HepG2 (cell line): ENCODE measurements at regions not wholly inside any gene's neighbourhood (a gene's known extent, or its start where the extent isn't known, plus 50 kb on each side); places are given as distances from the start of the nearest gene placed in this dataset.

Source experiments
- ATAC-seq: fragments of 200-7000 bp; cut with Tn5 transposase; 3 replicates; pipeline ENCODE4 v1.9.1; 2020; ENCODE audit warnings: mild to moderate bottlenecking, moderate library complexity
- BruUV-seq: library from RNA; stranded (reverse); fragments of 400-500 nt; replicated peaks from 2 replicates; lab custom pipeline; 2021; lab: Mats Ljungman, UMichigan
- CTCF ChIA-PET: fragments of 300-600 bp; formaldehyde crosslinking; extraction: SDS; loops from one replicate; lab custom pipeline; 2021; ENCODE audit warnings: low total read pairs, inconsistent platforms, low intra/inter-chr PET ratio; lab: Yijun Ruan, JAX
- POLR2A ChIA-PET: fragments of 350-600 bp; sonication (Branson Sonifier 250); formaldehyde crosslinking; loops from one replicate; lab custom pipeline; 2020; ENCODE audit warnings: antibody characterized with exemption, inconsistent platforms; lab: Yijun Ruan, JAX
- DNase-seq: peaks from one replicate; pipeline ENCODE4 v3.0.0-alpha.2; 2015; ENCODE audit warnings: low spot score
- FAIRE-seq: peaks from 3 replicates; lab custom pipeline; 2011; peaks lifted over from hg19 to GRCh38; lab: Jason Lieb, UNC
- H2AFZ ChIP-seq: one replicate; pipeline ENCODE4 v1.6.1; 2011; ENCODE audit warnings: low read length, inconsistent platforms
- H3K27ac ChIP-seq: fragments of 300-600 bp; 3 replicates; pipeline ENCODE4 v1.8.0; 2011; ENCODE audit warnings: mixed run types, mild to moderate bottlenecking, mixed read lengths, low read length, inconsistent platforms; ENCODE audit not compliant: insufficient read depth; ENCODE audit errors: extremely low read length
- H3K27me3 ChIP-seq, 2 experiments: fragments of 200-600 bp in 1 of 2; 2 replicates in 1 of 2; 3 replicates in 1 of 2; pipeline versions ENCODE4 v1.6.0 to v1.8.0; 2011; ENCODE audit warnings: low read length in 2 of 2, mild to moderate bottlenecking in 2 of 2, moderate library complexity in 2 of 2, inconsistent platforms in 1 of 2; ENCODE audit not compliant: insufficient read depth in 2 of 2, control insufficient read depth in 1 of 2
- H3K36me3 ChIP-seq, 2 experiments: fragments of 200-600 bp in 1 of 2; replicated peaks in 1 of 2; 2 replicates in 1 of 2; 3 replicates in 1 of 2; pipeline versions ENCODE4 v1.5.1 to v1.8.0; 2011; ENCODE audit warnings: low read length in 2 of 2, inconsistent platforms in 1 of 2; ENCODE audit not compliant: insufficient read depth in 2 of 2, control insufficient read depth in 1 of 2
- H3K4me1 ChIP-seq: 2 replicates; pipeline ENCODE4 v1.5.1; 2012; ENCODE audit warnings: low read length, inconsistent platforms; ENCODE audit not compliant: insufficient read depth
- H3K4me2 ChIP-seq: 2 replicates; pipeline ENCODE4 v1.6.0; 2011; ENCODE audit warnings: low read depth, low read length, inconsistent platforms
- H3K4me3 ChIP-seq, 3 experiments: fragments of 200-600 bp in 1 of 3; sonication (generic), shearing (Covaris generic) in 1 of 3; replicated peaks in 1 of 3; 2 replicates each; pipeline ENCODE4 v1.5.1; 2011 to 2016; ENCODE audit warnings: low read length in 3 of 3, inconsistent platforms in 2 of 3, low read depth in 2 of 3, mild to moderate bottlenecking in 2 of 3, control low read depth in 1 of 3, mixed read lengths in 1 of 3; ENCODE audit not compliant: insufficient read depth in 1 of 3
- H3K79me2 ChIP-seq: one replicate; pipeline ENCODE4 v1.6.1; 2011; ENCODE audit warnings: low read length, inconsistent platforms; ENCODE audit not compliant: insufficient read depth
- H3K9ac ChIP-seq: 2 replicates; pipeline ENCODE4 v1.6.0; 2011; ENCODE audit warnings: mild to moderate bottlenecking, low read depth, low read length, inconsistent platforms; ENCODE audit not compliant: insufficient read depth
- H3K9me3 ChIP-seq: 2 replicates; pipeline ENCODE4 v1.5.1; 2012; ENCODE audit warnings: mild to moderate bottlenecking, low read length
- H4K20me1 ChIP-seq: 2 replicates; pipeline ENCODE4 v1.6.0; 2011; ENCODE audit warnings: inconsistent platforms, mild to moderate bottlenecking, low read length, moderate library complexity; ENCODE audit not compliant: insufficient read depth
- MYC ChIP-seq: sonication (generic); formaldehyde crosslinking; IDR thresholded peaks from 2 replicates; pipeline ENCODE4 v1.9.0; 2021; ENCODE audit warnings: missing genetic modification reagents, borderline replicate concordance
- ZNF83 ChIP-seq: sonication (generic); formaldehyde crosslinking; IDR thresholded peaks from 2 replicates; pipeline ENCODE4 v1.4.0; 2020; ENCODE audit warnings: missing genetic modification reagents, mild to moderate bottlenecking, borderline replicate concordance
- WGBS: methylation state at CpG from one replicate; pipeline ENCODE4 v1.1.6; 2017; ENCODE audit warnings: low lambda C conversion rate; 5-methylcytosine and 5-hydroxymethylcytosine counted together
- in situ Hi-C: cut with HindIII; loops from 2 replicates; pipeline ENCODE4 v1.10.0; 2017; ENCODE audit warnings: low pct_unique_long_range_greater_than_20kb; ENCODE audit not compliant: extremely low pct_ligation_motif_present
- intact Hi-C: fragments of 100-400 bp; cut with micrococcal nuclease; formaldehyde crosslinking; loops from one replicate; pipeline ENCODE4 v1.10.0; 2022; ENCODE audit not compliant: unreplicated experiment
- TF ChIP-seq, protein P1 (sequence below): sonication (generic); formaldehyde crosslinking; IDR thresholded peaks from 2 replicates; pipeline ENCODE4 v1.5.1; 2020; ENCODE audit warnings: mild to moderate bottlenecking, missing genetic modification reagents, moderate library complexity

DNA sequence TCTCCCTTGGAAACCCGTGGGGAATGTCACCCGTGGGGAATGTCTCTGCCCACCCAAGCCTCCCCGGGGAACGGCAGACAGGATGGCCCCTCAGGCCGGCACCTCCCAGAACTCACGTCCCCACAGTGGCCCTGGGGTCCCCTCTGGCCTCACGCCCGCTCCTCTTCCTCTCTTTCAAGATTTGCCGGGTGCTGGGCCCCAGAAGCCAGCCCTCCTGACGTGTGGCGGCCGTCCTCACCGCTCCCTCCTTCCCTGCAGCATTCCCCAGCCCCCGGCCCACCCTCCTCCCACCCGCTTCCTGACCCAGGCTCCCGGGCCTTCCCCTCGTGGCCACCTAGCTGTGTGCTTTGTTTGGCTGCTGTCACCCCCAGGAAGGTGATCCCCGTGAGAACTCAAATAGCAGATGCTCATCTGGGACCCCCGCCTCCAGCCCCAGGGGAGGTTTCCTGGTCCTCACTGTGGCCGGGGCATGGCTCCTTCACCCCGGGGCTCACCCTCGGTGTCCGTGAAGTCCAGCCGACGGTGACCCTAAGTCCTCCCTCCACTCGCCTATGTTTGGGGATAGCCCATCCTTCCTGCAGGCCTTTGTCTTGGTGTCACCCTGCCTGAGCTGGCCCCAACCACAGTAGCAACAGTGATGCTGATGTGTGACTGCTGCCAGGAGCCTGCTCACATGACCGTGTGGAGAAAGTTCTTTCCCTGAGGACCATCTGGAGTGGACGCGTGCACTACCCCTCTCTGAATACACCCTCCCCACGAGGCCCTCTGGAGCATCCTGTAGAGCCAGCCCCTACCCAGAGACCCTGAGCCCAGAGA lies 163.3 kb upstream of the IER5L start:
- DNase-seq, result no peak
- Histone ChIP-seq H3K36me3 (no peaks in the 10 kb centered on the region), H3K4me3 (no peak overlapping the region), H3K4me2 (no peak overlapping the region), H3K4me1 (peaks cover 77% of the 10 kb centered on the region), H4K20me1 (no peaks in the 10 kb centered on the region), H2AFZ (no peak overlapping the region), H3K27me3 (no peaks in the 10 kb centered on the region), H3K79me2 (no peaks in the 10 kb centered on the region), H3K27ac (no peak overlapping the region), H3K9me3 (no peaks in the 10 kb centered on the region), H3K9ac (peak overlapping the region; percentile 50; the same call in 1 of the 2 replicates)
- BruUV-seq, result no TSS peak
- 96% methylated on average over 17 of the region's 30 CpGs for WGBS
- POLR2A ChIA-PET, result no interaction called here
- TF ChIP-seq ZNF83 (CRISPR knock-in tag) (no peak), MYC (CRISPR knock-in tag) (0 out of 2 replicates have a peak, but pooled peaks have one; percentile 4)
- TF ChIP-seq, protein P1, sequence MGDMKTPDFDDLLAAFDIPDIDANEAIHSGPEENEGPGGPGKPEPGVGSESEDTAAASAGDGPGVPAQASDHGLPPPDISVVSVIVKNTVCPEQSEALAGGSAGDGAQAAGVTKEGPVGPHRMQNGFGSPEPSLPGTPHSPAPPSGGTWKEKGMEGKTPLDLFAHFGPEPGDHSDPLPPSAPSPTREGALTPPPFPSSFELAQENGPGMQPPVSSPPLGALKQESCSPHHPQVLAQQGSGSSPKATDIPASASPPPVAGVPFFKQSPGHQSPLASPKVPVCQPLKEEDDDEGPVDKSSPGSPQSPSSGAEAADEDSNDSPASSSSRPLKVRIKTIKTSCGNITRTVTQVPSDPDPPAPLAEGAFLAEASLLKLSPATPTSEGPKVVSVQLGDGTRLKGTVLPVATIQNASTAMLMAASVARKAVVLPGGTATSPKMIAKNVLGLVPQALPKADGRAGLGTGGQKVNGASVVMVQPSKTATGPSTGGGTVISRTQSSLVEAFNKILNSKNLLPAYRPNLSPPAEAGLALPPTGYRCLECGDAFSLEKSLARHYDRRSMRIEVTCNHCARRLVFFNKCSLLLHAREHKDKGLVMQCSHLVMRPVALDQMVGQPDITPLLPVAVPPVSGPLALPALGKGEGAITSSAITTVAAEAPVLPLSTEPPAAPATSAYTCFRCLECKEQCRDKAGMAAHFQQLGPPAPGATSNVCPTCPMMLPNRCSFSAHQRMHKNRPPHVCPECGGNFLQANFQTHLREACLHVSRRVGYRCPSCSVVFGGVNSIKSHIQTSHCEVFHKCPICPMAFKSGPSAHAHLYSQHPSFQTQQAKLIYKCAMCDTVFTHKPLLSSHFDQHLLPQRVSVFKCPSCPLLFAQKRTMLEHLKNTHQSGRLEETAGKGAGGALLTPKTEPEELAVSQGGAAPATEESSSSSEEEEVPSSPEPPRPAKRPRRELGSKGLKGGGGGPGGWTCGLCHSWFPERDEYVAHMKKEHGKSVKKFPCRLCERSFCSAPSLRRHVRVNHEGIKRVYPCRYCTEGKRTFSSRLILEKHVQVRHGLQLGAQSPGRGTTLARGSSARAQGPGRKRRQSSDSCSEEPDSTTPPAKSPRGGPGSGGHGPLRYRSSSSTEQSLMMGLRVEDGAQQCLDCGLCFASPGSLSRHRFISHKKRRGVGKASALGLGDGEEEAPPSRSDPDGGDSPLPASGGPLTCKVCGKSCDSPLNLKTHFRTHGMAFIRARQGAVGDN (CRISPR knock-in tag), result peak; percentile 24
- CTCF ChIA-PET, result no interaction called here
- intact Hi-C loops (loop anchor here (5.0 to 10.0 kb wide), 4 partner anchors 34 to 167 kb away; partner anchors contain the start of gene IER5L), in situ Hi-C loops (no loop called here)
- no peak for ATAC-seq
- no peak for FAIRE-seq
